Endothelial cell of umbilical vein (primary cell): ENCODE measurements at regions not wholly inside any gene's neighbourhood (a gene's known extent, or its start where the extent isn't known, plus 50 kb on each side); places are given as distances from the start of the nearest gene placed in this dataset.

Experiments
- EZH2 ChIP-seq: IDR thresholded peaks from 2 replicates; pipeline ENCODE4 v1.6.1; 2012; ENCODE audit warnings: borderline replicate concordance, low read depth, mild to moderate bottlenecking, moderate library complexity, low read length, inconsistent platforms; ENCODE audit not compliant: severe bottlenecking
- FOS ChIP-seq: IDR thresholded peaks from 2 replicates; pipeline ENCODE4 v1.6.1; 2011; ENCODE audit warnings: mild to moderate bottlenecking, low read length, moderate library complexity, borderline replicate concordance; ENCODE audit not compliant: insufficient read depth
- JUN ChIP-seq: IDR thresholded peaks from 2 replicates; pipeline ENCODE4 v1.6.1; 2011; ENCODE audit warnings: borderline replicate concordance, low read depth; ENCODE audit not compliant: insufficient read length, insufficient read depth
- MAX ChIP-seq: IDR thresholded peaks from 2 replicates; pipeline ENCODE4 v1.6.1; 2011; ENCODE audit not compliant: insufficient read depth, insufficient read length
- MYC ChIP-seq: IDR thresholded peaks from one replicate; pipeline ENCODE4 v1.6.1; 2011; ENCODE audit warnings: mild to moderate bottlenecking, low read depth, low read length
- POLR2A ChIP-seq: IDR thresholded peaks from 2 replicates; pipeline ENCODE4 v1.6.1; 2012; ENCODE audit warnings: low read depth, mild to moderate bottlenecking, control low read depth, low read length
- POLR2AphosphoS5 ChIP-seq: IDR thresholded peaks from 2 replicates; pipeline ENCODE4 v1.6.1; 2012; ENCODE audit warnings: low read depth, mild to moderate bottlenecking, control low read depth, low read length, moderate library complexity; ENCODE audit not compliant: insufficient read depth
- TF ChIP-seq, protein P1 (sequence below), 2 donors: IDR thresholded peaks; 1 replicate in 1 of 2; 2 replicates in 1 of 2; pipeline ENCODE4 v1.5.1; 2011; ENCODE audit warnings: low read length in 2 of 2, mild to moderate bottlenecking in 2 of 2, moderate library complexity in 2 of 2, control low read depth in 1 of 2, inconsistent platforms in 1 of 2, low read depth in 1 of 2; ENCODE audit not compliant: insufficient read depth in 1 of 2; ENCODE audit errors: extremely low read depth in 1 of 2

- no peak for TF ChIP-seq EZH2
- no peak for TF ChIP-seq FOS
- TF ChIP-seq, protein P1, sequence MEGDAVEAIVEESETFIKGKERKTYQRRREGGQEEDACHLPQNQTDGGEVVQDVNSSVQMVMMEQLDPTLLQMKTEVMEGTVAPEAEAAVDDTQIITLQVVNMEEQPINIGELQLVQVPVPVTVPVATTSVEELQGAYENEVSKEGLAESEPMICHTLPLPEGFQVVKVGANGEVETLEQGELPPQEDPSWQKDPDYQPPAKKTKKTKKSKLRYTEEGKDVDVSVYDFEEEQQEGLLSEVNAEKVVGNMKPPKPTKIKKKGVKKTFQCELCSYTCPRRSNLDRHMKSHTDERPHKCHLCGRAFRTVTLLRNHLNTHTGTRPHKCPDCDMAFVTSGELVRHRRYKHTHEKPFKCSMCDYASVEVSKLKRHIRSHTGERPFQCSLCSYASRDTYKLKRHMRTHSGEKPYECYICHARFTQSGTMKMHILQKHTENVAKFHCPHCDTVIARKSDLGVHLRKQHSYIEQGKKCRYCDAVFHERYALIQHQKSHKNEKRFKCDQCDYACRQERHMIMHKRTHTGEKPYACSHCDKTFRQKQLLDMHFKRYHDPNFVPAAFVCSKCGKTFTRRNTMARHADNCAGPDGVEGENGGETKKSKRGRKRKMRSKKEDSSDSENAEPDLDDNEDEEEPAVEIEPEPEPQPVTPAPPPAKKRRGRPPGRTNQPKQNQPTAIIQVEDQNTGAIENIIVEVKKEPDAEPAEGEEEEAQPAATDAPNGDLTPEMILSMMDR (IDR thresholded peaks at IDR 0.05; ENCODE audit: extremely low read depth in 1 of 2, insufficient read depth in 1 of 2, low read depth in 1 of 2, low read length in 2 of 2) = no peak
- no peak for TF ChIP-seq POLR2AphosphoS5
- TF ChIP-seq MAX = no peak
- TF ChIP-seq POLR2A = no peak
- no peak for TF ChIP-seq MYC
- TF ChIP-seq JUN = no peak
Observed at GRCh38 chr1:181208967-181209366, 120.5 kb downstream of the IER5 start.
